IPS-18a (cell line): ENCODE measurements at regions not wholly inside any gene's neighbourhood (a gene's known extent, or its start where the extent isn't known, plus 50 kb on each side); places are given as distances from the start of the nearest gene placed in this dataset.

ENCODE experiments used
- H3K27ac ChIP-seq: one replicate; pipeline ENCODE4 v1.5.1; 2013; ENCODE audit warnings: low read length
- H3K27me3 ChIP-seq: one replicate; pipeline ENCODE4 v1.6.1; 2013; ENCODE audit warnings: mild to moderate bottlenecking, low read length; ENCODE audit not compliant: control insufficient read depth, insufficient read depth
- H3K36me3 ChIP-seq: one replicate; pipeline ENCODE4 v1.6.1; 2013; ENCODE audit warnings: low read depth, low read length; ENCODE audit not compliant: control insufficient read depth
- H3K4me1 ChIP-seq: one replicate; pipeline ENCODE4 v1.6.1; 2013; ENCODE audit warnings: low read depth, low read length; ENCODE audit not compliant: control insufficient read depth
- H3K4me3 ChIP-seq: one replicate; pipeline ENCODE4 v1.5.1; 2013; ENCODE audit warnings: low read length
- H3K9ac ChIP-seq: one replicate; pipeline ENCODE4 v1.6.1; 2013; ENCODE audit warnings: mild to moderate bottlenecking, low read length, moderate library complexity
- H3K9me3 ChIP-seq: one replicate; pipeline ENCODE4 v1.6.1; 2013; ENCODE audit warnings: low read depth, low read length; ENCODE audit not compliant: control insufficient read depth

- H3K9ac ChIP-seq = no peak overlapping the region
- no peaks in the 10 kb centered on the region for H3K27me3 ChIP-seq
- H3K4me1 ChIP-seq = peaks cover 5% of the 10 kb centered on the region
- H3K36me3 ChIP-seq = no peaks in the 10 kb centered on the region
- no peaks in the 10 kb centered on the region for H3K9me3 ChIP-seq
- H3K27ac ChIP-seq = no peak overlapping the region
- no peak overlapping the region for H3K4me3 ChIP-seq
Measured at GRCh38 chr2:8160959-8161358, 520.9 kb upstream of the ID2 start.

DNA sequence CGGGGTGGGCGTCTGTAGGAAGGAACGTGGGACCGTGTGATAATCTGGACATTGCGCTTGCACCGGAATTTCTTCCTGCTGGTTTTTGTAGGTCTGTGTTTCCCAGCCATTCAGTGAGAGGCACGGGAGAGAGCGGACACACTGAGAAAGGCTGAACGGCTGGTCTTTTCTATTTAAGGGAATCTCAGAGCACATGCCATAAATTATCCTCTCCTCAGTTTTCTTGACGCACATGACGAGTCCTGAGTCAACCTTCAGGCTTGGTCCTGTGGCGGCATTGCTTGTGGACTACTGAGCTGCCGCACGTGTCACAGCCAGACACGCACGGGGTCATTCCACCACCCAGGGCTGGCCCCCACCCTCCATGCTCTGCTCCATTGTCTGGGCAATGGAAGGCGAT, 519.3 kb upstream of the ID2 start:
- Histone ChIP-seq H3K4me3 (no peak overlapping the region), H3K27me3 (no peaks in the 10 kb centered on the region), H3K36me3 (no peaks in the 10 kb centered on the region), H3K9me3 (no peaks in the 10 kb centered on the region), H3K27ac (no peak overlapping the region), H3K4me1 (peaks cover 5% of the 10 kb centered on the region), H3K9ac (no peak overlapping the region)

- no peaks in the 10 kb centered on the region for H3K27me3 ChIP-seq
- H3K4me3 ChIP-seq = no peak overlapping the region
- no peaks in the 10 kb centered on the region for H3K36me3 ChIP-seq
- H3K27ac ChIP-seq = no peak overlapping the region
- H3K4me1 ChIP-seq = no peaks in the 10 kb centered on the region
- no peaks in the 10 kb centered on the region for H3K9me3 ChIP-seq
- H3K9ac ChIP-seq = no peak overlapping the region
Measured at GRCh38 chr2:8165550-8165949, 516.3 kb upstream of the ID2 start.

GRCh38 chr2:8168022-8168717, 513.7 kb upstream of the ID2 start:
- Histone ChIP-seq H3K9me3 (no peaks in the 10 kb centered on the region), H3K4me3 (no peak overlapping the region), H3K27ac (no peak overlapping the region), H3K27me3 (no peaks in the 10 kb centered on the region), H3K36me3 (no peaks in the 10 kb centered on the region), H3K9ac (no peak overlapping the region), H3K4me1 (no peaks in the 10 kb centered on the region)

DNA sequence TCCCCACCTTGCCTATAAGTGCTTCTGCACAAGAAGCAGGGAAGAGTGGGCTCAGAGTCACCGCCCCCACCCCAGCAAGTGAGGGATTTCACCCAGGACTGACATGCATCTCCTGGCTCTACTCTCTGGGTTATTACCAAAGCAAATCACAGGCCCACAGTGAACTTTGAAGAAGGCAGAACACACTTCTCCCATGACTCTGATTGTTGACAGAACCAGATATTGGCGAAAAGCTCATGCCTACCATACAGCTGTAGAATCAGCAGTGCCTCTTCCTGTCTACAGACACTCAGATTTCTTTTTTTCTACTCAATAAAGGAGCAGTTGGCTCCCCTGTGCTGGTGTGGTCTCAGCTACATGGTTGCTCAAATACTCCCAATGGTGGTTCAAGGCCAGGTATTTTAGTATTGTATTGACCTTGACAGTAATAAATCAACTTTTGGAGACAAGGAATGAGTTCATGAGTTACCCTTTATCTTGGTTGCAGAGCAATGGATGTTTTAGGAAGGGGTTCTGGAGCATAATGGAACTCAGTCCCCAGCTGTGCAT, 512.9 kb upstream of the ID2 start:
- no peak overlapping the region for H3K9ac ChIP-seq
- H3K27me3 ChIP-seq = no peaks in the 10 kb centered on the region
- no peak overlapping the region for H3K4me3 ChIP-seq
- peaks cover 4% of the 10 kb centered on the region for H3K4me1 ChIP-seq
- no peaks in the 10 kb centered on the region for H3K9me3 ChIP-seq
- H3K27ac ChIP-seq = no peak overlapping the region
- no peaks in the 10 kb centered on the region for H3K36me3 ChIP-seq

- H3K9ac ChIP-seq = no peak overlapping the region
- H3K4me1 ChIP-seq = peaks cover 4% of the 10 kb centered on the region
- no peak overlapping the region for H3K27ac ChIP-seq
- H3K9me3 ChIP-seq = no peaks in the 10 kb centered on the region
- no peaks in the 10 kb centered on the region for H3K36me3 ChIP-seq
- no peak overlapping the region for H3K4me3 ChIP-seq
- no peaks in the 10 kb centered on the region for H3K27me3 ChIP-seq
Measured at GRCh38 chr2:8169443-8169842, 512.4 kb upstream of the ID2 start.

DNA sequence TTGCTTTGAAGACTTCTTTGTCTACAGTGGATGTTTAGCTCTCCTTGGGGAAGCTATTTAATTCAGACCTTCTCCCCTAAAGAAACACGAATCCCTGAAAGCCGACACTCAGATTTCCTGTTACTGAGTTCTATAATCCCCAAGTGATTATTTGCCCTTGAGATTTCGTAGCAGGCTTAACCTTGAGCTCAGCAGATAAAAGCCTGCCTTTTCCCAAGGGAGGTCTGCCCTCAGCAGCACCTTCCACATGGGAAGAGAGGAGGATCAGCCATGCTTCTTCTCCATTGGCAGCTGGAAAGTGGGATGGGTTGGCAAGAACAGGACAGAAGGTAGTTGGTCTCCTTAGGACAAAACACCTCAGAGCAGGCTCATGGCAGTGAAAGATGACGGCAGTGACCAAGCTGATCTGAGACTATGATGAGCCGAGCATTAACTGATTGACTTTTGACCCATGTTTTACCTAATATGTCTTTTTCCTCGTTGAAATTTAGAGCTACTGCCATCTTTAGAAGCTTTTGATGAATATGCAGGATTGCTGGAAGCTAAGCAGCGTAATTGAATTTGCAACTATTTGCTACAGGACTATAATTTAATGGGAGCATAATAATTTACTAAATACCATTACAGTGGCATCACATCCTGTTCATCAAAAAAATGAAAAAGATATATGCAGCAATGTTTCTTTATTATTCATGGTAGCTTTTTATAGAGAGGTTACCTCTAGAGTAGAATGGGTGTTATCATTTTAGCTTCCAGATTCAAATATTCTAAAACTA, 511.1 kb upstream of the ID2 start:
- no peak overlapping the region for H3K9ac ChIP-seq
- no peaks in the 10 kb centered on the region for H3K9me3 ChIP-seq
- no peaks in the 10 kb centered on the region for H3K27me3 ChIP-seq
- no peak overlapping the region for H3K27ac ChIP-seq
- peaks cover 4% of the 10 kb centered on the region for H3K4me1 ChIP-seq
- no peak overlapping the region for H3K4me3 ChIP-seq
- no peaks in the 10 kb centered on the region for H3K36me3 ChIP-seq

DNA sequence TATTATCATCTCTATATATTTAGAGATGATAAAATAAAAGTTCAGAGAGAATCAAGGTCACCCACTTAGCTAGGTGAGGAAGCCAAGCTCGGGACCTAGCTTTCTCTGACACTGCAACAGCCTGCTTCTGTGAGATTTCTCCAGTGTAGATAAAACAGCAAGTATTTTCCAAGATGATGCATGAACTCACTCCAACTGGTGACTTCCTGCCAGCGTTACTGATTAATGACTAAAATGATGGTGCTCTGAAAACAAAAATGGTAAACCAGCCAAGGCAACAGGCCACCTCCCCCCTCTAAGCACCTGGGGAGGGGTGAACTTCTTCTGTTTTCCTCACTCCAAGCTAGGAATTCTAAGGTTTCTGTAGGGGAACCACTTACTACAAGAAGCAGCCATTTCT, 510.2 kb upstream of the ID2 start:
- no peak overlapping the region for H3K9ac ChIP-seq
- no peaks in the 10 kb centered on the region for H3K27me3 ChIP-seq
- H3K9me3 ChIP-seq = no peaks in the 10 kb centered on the region
- H3K4me3 ChIP-seq = no peak overlapping the region
- H3K27ac ChIP-seq = no peak overlapping the region
- H3K4me1 ChIP-seq = peaks cover 4% of the 10 kb centered on the region
- H3K36me3 ChIP-seq = no peaks in the 10 kb centered on the region

DNA sequence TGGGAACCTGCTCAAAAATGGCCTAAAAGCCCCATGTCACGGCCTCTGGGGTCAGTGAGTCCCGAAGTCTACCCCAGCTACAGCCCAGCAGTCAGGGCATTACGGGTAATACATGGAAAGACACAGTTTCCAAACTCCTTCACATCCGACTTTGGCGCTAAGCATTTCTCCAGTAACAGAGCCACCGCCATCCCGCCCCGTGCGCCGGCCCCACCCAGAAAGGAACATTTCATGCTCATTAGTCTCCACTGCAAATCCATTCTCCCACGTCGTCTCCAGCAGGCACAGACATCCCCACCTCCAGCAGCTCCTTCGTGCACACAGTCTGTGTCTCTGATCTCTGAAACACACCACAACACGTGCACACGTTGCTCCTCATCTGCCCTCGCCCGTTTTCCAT, 509.2 kb upstream of the ID2 start:
- Histone ChIP-seq H3K4me1 (peaks cover 4% of the 10 kb centered on the region), H3K36me3 (no peaks in the 10 kb centered on the region)

GRCh38 chr2:8174641-8175257, 507.1 kb upstream of the ID2 start:
- H3K9ac ChIP-seq = no peak overlapping the region
- no peak overlapping the region for H3K27ac ChIP-seq
- no peaks in the 10 kb centered on the region for H3K9me3 ChIP-seq
- H3K36me3 ChIP-seq = no peaks in the 10 kb centered on the region
- H3K4me3 ChIP-seq = no peak overlapping the region
- H3K4me1 ChIP-seq = peaks cover 4% of the 10 kb centered on the region
- H3K27me3 ChIP-seq = no peaks in the 10 kb centered on the region

More for the DNA sequence above, 509.2 kb upstream of the ID2 start:
- Histone ChIP-seq H3K9ac (no peak overlapping the region), H3K4me3 (no peak overlapping the region), H3K9me3 (no peaks in the 10 kb centered on the region), H3K27me3 (no peaks in the 10 kb centered on the region), H3K27ac (no peak overlapping the region)

GRCh38 chr2:8176887-8177286, 505.0 kb upstream of the ID2 start:
- no peak overlapping the region for H3K27ac ChIP-seq
- no peaks in the 10 kb centered on the region for H3K27me3 ChIP-seq
- H3K4me3 ChIP-seq = no peak overlapping the region
- no peaks in the 10 kb centered on the region for H3K9me3 ChIP-seq
- no peaks in the 10 kb centered on the region for H3K36me3 ChIP-seq
- peaks cover 4% of the 10 kb centered on the region for H3K4me1 ChIP-seq
- no peak overlapping the region for H3K9ac ChIP-seq
